Muscle of leg (tissue), 3 donors: ENCODE measurements at regions not wholly inside any gene's neighbourhood (a gene's known extent, or its start where the extent isn't known, plus 50 kb on each side); places are given as distances from the start of the nearest gene placed in this dataset.

ENCODE experiments used
- DNase-seq: peaks from one replicate; pipeline ENCODE4 v3.0.0; 2013
- H3K27ac ChIP-seq: one replicate; pipeline ENCODE4 v1.5.1; 2013; ENCODE audit warnings: mild to moderate bottlenecking, low read length, control low read depth
- H3K27me3 ChIP-seq: one replicate; pipeline ENCODE4 v1.6.1; 2013; ENCODE audit warnings: low read length; ENCODE audit not compliant: control insufficient read depth, insufficient read depth
- H3K36me3 ChIP-seq: one replicate; pipeline ENCODE4 v1.6.1; 2013; ENCODE audit warnings: low read length; ENCODE audit not compliant: control insufficient read depth, insufficient read depth
- H3K4me1 ChIP-seq: one replicate; pipeline ENCODE4 v1.6.1; 2013; ENCODE audit warnings: low read length; ENCODE audit not compliant: control insufficient read depth, insufficient read depth
- H3K4me3 ChIP-seq: one replicate; pipeline ENCODE4 v1.5.1; 2013; ENCODE audit warnings: low read length, control low read depth
- H3K9me3 ChIP-seq: replicated peaks from 2 replicates; pipeline ENCODE4 v1.6.1; 2013; ENCODE audit warnings: low read depth, low read length; ENCODE audit not compliant: control insufficient read depth
- WGBS: methylation state at CpG from one replicate; pipeline ENCODE4 v1.1.5; 2013; ENCODE audit warnings: missing lambda C conversion rate; ENCODE audit not compliant: insufficient coverage; 5-methylcytosine and 5-hydroxymethylcytosine counted together

GRCh38 chr12:97907504-97907903, 444.9 kb downstream of the RMST start:
- Histone ChIP-seq H3K9me3 (no peaks in the 10 kb centered on the region), H3K4me3 (no peak overlapping the region), H3K36me3 (no peaks in the 10 kb centered on the region)

GRCh38 chr12:97910559-97910958, 448.0 kb downstream of the RMST start:
- no peak for DNase-seq
- 100% methylated on average over 1 of the region's 3 CpGs for WGBS
- Histone ChIP-seq H3K27me3 (no peaks in the 10 kb centered on the region), H3K4me1 (no peaks in the 10 kb centered on the region), H3K36me3 (no peaks in the 10 kb centered on the region), H3K4me3 (no peak overlapping the region), H3K9me3 (no peaks in the 10 kb centered on the region), H3K27ac (no peak overlapping the region)

More at GRCh38 chr12:97907504-97907903, 444.9 kb downstream of the RMST start:
- no peak overlapping the region for H3K27ac ChIP-seq
- no peaks in the 10 kb centered on the region for H3K4me1 ChIP-seq
- H3K27me3 ChIP-seq, result no peaks in the 10 kb centered on the region
- no peak for DNase-seq

GRCh38 chr12:97912943-97913342, 450.3 kb downstream of the RMST start:
- H3K4me1 ChIP-seq, result no peaks in the 10 kb centered on the region
- H3K9me3 ChIP-seq, result no peaks in the 10 kb centered on the region
- H3K36me3 ChIP-seq, result no peaks in the 10 kb centered on the region
- no peak overlapping the region for H3K4me3 ChIP-seq
- DNase-seq, result no peak
- H3K27me3 ChIP-seq, result no peaks in the 10 kb centered on the region
- no peak overlapping the region for H3K27ac ChIP-seq
- 100% methylated on average over 1 of the region's 2 CpGs for WGBS

GRCh38 chr12:97921979-97922722, 459.5 kb downstream of the RMST start:
- Histone ChIP-seq H3K4me3 (no peak overlapping the region), H3K9me3 (no peaks in the 10 kb centered on the region), H3K27me3 (no peaks in the 10 kb centered on the region), H3K27ac (no peak overlapping the region), H3K4me1 (no peaks in the 10 kb centered on the region), H3K36me3 (no peaks in the 10 kb centered on the region)
- 100% methylated on average over 1 of the region's 1 CpG for WGBS
- DNase-seq, result peak; percentile 11

GRCh38 chr12:97923546-97923945, 460.9 kb downstream of the RMST start:
- H3K9me3 ChIP-seq, result no peaks in the 10 kb centered on the region
- no peak for DNase-seq
- 75% methylated on average over 1 of the region's 2 CpGs for WGBS
- H3K27me3 ChIP-seq, result no peaks in the 10 kb centered on the region
- H3K36me3 ChIP-seq, result no peaks in the 10 kb centered on the region
- H3K27ac ChIP-seq, result no peak overlapping the region
- H3K4me1 ChIP-seq, result no peaks in the 10 kb centered on the region
- no peak overlapping the region for H3K4me3 ChIP-seq

- WGBS, result no CpG with 5 or more reads among the region's 4 CpGs
- H3K9me3 ChIP-seq, result no peaks in the 10 kb centered on the region
- H3K27ac ChIP-seq, result no peak overlapping the region
- no peaks in the 10 kb centered on the region for H3K36me3 ChIP-seq
- H3K4me3 ChIP-seq, result no peak overlapping the region
- H3K27me3 ChIP-seq, result no peaks in the 10 kb centered on the region
- no peak for DNase-seq
- H3K4me1 ChIP-seq, result no peaks in the 10 kb centered on the region
Observed at GRCh38 chr12:97924122-97924521, 461.5 kb downstream of the RMST start.

GRCh38 chr12:97927977-97928376, 465.4 kb downstream of the RMST start:
- no peak overlapping the region for H3K27ac ChIP-seq
- no peaks in the 10 kb centered on the region for H3K9me3 ChIP-seq
- no peaks in the 10 kb centered on the region for H3K4me1 ChIP-seq
- no peak for DNase-seq
- H3K4me3 ChIP-seq, result no peak overlapping the region
- no peaks in the 10 kb centered on the region for H3K27me3 ChIP-seq
- H3K36me3 ChIP-seq, result no peaks in the 10 kb centered on the region
- 75% methylated on average over 5 of the region's 6 CpGs for WGBS

GRCh38 chr12:97936165-97936564, 473.6 kb downstream of the RMST start:
- Histone ChIP-seq H3K4me3 (no peak overlapping the region), H3K27ac (no peak overlapping the region), H3K9me3 (no peaks in the 10 kb centered on the region), H3K36me3 (no peaks in the 10 kb centered on the region), H3K27me3 (no peaks in the 10 kb centered on the region), H3K4me1 (no peaks in the 10 kb centered on the region)
- no peak for DNase-seq
- WGBS, result no CpG with 5 or more reads among the region's 5 CpGs

GRCh38 chr12:97938031-97938430, 475.4 kb downstream of the RMST start:
- no peak overlapping the region for H3K4me3 ChIP-seq
- DNase-seq, result peak; percentile 15
- H3K27ac ChIP-seq, result no peak overlapping the region
- H3K9me3 ChIP-seq, result peaks cover 2% of the 10 kb centered on the region
- no peaks in the 10 kb centered on the region for H3K4me1 ChIP-seq
- H3K27me3 ChIP-seq, result no peaks in the 10 kb centered on the region
- no peaks in the 10 kb centered on the region for H3K36me3 ChIP-seq

GRCh38 chr12:97939156-97939555, 476.6 kb downstream of the RMST start:
- H3K27ac ChIP-seq, result no peak overlapping the region
- WGBS, result no CpG with 5 or more reads among the region's 1 CpG
- no peaks in the 10 kb centered on the region for H3K36me3 ChIP-seq
- H3K27me3 ChIP-seq, result no peaks in the 10 kb centered on the region
- peaks cover 2% of the 10 kb centered on the region for H3K9me3 ChIP-seq
- no peak for DNase-seq
- no peak overlapping the region for H3K4me3 ChIP-seq
- no peaks in the 10 kb centered on the region for H3K4me1 ChIP-seq

GRCh38 chr12:97940105-97940504, 477.5 kb downstream of the RMST start:
- H3K36me3 ChIP-seq, result no peaks in the 10 kb centered on the region
- no peak for DNase-seq
- no peaks in the 10 kb centered on the region for H3K27me3 ChIP-seq
- peaks cover 2% of the 10 kb centered on the region for H3K9me3 ChIP-seq
- H3K4me3 ChIP-seq, result no peak overlapping the region
- no peaks in the 10 kb centered on the region for H3K4me1 ChIP-seq
- no CpG with 5 or more reads among the region's 1 CpG for WGBS
- no peak overlapping the region for H3K27ac ChIP-seq
